KG1 (cell line): ENCODE measurements at regions not wholly inside any gene's neighbourhood (a gene's known extent, or its start where the extent isn't known, plus 50 kb on each side); places are given as distances from the start of the nearest gene placed in this dataset.

ENCODE experiments used
- DNase-seq: peaks from one replicate; lab custom pipeline; 2025; lab: John Stamatoyannopoulos, UW

DNA sequence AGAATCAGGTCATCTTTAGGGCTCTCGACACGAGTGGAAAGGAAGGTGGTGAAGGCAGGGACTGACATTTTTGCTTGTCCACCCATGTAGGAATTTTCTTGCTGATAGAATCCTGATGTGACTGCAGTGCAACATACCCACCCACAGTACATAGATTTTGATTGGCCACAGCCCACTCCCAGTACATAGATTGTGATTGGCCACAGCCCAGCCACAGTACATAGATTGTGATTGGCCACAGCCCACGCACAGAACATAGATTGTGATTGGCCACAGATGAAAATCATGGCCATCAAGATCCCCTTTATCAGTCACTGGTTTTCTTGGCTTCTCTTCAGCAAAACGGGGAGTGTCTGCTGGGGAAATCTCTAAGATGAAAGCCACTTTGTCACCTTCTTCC lies 1041.5 kb downstream of the AACS start:
- no peak for DNase-seq

DNA sequence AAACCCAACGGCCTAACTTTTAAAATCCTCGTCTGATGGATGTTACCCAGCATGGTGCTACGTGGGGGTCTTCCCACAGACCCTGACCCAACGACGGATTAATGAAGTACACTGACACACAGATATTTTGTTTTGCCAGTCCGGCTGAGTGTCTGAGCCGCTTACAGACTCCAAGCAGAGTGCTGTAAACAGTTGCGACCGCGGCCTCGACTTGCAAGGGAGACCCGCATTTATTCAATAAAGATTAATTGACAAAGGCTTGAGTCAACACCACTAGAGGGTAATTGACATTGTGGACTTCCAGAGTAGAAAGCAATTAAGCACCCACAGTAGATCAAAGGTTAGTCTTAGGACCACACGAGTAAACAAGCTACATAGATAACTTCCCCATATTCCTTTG lies 1042.4 kb downstream of the AACS start:
- DNase-seq, result no peak

DNA sequence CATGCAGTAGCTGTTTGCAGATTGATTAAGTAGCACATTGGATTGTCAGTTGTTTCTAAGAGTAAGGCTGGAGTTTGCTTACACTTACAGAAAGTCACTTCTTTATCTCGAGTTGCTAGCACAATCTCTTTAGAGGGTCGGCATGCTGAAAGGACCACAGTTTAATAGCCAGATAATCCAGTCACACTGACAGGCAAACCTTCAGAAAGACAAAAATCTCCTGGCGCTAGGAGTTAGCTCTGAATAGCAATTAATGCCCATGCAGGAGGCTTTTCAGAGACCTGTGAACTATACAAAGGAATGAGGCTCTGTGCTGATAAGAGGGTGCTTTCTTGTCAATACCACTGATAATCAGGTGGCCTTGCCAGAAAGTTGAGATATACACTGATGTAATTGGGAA lies 1043.0 kb downstream of the AACS start:
- no peak for DNase-seq

DNA sequence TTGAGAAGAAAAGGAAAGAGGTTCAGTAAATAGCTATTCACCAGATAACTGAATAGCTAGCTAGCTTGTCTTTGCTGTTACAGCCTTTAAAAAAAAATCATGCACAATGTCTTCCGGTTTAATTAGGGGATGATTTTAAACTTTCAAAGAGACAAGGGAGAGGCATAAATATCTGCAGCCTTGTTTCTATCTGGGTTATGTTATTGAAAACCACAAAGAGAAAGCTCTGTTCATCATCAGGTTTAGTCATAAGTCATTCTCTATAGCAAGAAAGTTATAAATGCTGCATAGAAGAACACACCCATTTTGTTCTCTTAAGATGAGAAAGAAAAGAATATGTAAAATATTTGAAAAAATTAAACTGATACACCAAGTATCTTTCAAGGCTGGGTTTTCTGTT lies 1046.9 kb downstream of the AACS start:
- no peak for DNase-seq

DNA sequence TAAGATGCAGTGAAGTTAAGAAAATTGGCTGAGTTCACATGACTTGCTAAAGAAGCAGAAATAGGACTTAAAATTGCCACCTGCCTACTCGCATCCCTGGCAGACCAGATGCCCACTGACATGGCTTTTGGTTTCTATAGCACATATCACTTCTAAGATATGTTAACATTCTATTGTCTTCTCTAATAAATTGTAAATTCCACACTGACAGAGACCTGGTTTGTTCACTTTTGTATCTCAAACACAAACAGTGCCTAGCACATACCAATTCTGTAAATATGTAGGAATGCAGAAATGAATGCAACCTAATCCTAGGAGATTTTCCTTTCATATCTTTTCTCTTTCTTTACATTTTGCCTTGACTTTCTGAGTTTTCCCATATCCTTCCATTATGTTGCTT lies 1047.6 kb downstream of the AACS start:
- DNase-seq, result no peak

DNA sequence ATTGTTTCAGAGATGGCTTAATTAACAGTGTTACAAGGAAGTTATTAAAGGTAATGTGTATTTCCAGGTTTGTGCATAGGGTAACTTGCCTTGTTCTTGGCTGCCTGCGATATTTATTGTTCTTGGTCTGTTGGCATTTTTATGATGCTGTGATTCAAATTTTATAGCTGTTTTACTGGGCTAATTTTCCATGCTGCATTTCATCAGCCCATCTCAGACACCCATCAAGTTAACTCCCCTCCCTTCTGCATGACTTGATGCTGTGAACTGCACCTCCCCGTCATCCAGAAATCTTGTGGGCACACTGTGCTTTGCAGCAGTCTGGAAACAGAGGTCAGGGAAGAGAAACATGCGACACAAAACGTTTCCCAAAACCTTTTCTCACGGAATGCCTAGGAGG lies 1049.2 kb downstream of the AACS start:
- no peak for DNase-seq

DNA sequence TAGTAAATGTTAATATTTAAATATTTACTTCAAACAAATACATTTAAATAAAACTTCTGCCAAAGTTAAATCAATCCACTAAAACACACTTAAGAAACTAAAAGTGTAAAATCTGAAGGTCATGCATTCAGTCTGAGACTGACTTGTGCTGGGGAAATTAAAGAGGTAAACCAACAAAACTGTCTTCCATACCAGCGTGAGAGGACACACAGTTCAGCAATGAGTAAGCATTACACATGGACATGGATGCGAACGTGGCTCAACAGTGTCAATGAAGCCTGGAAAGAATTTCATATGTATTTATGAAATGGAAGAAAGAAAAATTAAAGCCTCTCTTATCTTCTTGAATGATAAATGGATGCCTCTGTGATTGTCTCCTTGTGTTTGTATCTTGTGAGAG lies 1052.3 kb downstream of the AACS start:
- DNase-seq, result no peak

DNA sequence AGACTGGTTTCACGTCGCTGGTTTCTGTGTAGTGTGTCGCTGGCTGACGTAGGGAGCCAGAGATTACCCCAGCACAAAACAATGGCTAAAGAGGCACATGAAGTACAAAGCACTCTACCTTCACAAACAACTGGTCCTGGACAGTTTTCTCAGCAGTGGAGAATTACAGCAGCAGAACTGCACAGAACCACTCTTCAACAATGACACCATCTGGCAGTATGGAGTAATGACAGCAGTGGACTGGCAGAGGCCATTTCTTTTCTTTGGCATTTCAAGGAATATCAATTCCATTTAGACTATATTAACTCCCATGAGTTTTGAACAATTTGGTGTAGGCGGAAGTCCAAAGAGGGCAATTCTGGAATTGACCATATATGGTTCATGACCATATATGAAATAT lies 1074.1 kb downstream of the AACS start:
- no peak for DNase-seq

DNA sequence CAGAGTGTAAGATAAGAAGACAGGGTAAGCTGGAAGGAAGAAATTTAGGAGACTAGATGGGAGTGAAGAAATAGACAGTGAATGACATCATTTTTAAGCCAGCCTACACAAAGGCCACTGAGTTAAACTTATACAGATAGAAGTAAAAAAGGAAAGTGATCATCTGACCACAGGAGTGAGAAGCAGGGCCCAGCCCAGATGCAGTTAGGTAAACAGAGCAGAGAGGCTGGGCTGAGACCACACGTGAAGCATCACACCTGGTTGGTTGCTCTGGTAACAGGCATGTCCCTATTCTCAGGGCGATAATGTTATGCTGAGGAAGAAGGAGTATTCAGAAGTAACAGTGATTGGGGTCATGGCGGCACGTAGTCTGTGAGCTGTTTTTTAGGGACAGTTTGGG lies 1079.4 kb downstream of the AACS start:
- no peak for DNase-seq

DNA sequence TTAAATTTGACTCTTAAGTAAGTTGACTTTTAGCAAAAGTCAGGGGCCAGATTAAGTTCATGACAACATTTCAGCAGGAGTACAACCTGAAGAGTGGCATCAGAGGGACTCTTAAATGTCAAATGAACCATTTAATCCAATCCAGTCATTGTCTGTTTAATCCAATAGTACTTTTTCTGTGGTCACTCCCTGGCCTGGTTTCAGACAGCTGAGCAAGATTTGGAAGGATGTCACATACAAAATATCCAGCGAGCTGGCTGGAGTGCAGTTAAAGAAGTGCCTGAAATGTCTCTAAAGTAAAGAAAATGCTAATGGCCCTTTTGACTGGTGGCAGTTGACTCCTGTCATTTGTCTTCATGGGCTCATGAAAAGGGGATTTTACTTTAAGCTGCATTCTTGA lies 1082.1 kb downstream of the AACS start:
- DNase-seq, result no peak

DNA sequence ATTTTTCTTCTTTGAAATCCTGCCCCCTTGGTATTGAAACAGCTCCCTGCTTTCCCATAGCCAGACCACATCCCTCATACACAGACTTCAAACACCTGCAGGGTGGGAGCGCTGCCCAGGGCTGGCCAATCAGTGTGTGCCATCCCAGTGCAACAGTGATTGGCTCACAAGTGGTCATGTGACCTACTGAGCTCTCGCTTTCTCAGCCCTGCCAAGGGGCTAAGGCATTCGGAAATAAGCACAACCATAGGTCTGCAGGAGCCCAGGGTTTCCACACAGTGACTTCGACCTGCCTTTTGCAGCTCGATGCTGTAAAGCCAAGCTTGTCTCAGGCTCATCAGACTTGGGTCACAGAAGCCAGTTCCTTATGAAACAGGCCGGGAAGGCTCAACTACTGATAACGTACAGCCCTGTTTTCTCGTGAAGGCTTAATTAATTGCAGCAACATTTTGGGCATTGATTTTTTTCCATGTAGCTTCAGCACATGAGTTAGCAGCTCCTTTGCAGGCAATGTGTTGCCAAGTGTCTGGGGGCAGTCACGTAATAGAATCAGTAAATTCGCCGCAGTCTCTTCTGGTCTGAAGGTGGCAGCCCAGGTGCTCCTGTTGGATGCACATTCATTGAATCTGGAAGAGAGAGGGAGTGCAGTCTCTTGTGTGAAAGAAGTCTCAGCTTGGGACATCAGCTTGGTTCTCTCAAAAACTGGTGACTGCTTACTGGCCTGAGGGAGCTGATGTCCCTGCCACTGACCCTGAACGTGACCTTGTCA lies 1091.8 kb downstream of the AACS start:
- DNase-seq, result no peak

DNA sequence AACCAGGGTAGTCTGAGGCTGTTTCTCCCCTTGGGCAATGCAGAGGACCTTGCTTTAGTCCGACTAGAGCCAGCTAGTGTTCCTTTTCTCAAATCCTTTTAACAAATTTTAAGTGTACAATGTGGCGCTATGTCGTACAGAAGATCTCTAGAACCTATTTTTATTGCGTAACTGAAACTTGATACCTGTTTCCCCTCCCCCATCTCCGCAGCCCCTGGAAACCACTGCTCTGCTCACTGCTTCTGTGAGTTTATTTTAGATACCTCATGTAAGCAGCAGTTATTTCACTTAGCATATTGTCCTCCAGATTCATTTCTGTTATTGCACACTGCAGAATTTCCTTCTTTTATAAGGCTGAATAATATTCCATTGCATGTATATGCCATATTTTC lies 1092.3 kb downstream of the AACS start:
- no peak for DNase-seq

DNA sequence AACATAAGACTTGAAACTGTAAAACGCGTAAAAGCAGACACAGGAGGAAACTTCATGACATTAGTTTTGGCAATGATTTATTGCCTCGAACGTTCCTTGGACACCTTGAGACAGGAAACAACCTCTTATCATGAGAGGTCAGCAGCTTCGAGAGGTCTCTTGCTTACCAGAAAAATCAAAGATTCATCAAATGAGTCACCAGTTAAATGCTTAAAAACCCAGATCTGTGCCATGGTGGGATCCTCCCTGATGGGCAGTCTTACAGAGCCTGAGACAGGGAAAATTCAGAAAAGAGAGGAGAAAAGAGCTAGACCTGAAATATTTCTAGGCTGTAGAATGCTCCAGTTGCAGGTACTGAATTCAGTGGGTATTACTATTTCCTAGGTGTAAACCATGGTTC lies 1093.9 kb downstream of the AACS start:
- no peak for DNase-seq

DNA sequence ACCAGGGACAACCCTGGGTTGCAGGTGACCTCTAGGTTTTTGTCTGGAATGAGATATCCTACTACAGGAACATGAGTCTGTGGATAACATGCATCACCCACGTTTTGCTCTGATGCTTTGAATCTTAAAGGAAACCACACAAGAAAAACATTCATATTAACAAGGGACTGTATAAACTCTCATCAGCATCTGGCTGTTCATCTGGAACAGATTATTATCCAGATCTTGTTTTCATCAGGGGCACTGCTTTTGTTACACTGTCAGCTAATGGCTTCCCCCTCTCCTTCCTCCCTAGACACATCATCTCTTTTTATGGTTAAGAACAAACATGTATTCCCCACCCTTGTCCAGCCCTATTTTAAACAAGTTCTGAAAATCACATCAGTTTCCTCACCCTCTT lies 1095.7 kb downstream of the AACS start:
- DNase-seq, result no peak

DNA sequence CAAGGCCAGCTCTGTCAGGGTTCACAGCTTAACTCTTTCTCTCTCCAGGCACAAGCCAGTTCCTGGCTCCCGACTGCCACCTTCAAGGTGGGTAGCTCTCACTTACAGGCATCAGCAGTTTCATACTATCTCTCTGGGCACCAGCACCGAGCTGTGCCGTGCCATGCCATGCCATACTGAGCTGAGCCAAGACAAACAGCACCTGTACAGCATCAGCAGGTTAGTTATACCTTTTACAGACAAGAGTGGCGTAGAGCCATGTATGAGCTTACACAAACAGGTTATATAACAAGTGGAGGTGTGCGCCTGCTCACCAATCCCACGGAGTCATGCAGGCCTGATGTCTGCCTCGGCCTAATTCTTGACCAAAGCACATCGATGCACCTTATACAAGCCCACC lies 1098.7 kb downstream of the AACS start:
- DNase-seq, result no peak

DNA sequence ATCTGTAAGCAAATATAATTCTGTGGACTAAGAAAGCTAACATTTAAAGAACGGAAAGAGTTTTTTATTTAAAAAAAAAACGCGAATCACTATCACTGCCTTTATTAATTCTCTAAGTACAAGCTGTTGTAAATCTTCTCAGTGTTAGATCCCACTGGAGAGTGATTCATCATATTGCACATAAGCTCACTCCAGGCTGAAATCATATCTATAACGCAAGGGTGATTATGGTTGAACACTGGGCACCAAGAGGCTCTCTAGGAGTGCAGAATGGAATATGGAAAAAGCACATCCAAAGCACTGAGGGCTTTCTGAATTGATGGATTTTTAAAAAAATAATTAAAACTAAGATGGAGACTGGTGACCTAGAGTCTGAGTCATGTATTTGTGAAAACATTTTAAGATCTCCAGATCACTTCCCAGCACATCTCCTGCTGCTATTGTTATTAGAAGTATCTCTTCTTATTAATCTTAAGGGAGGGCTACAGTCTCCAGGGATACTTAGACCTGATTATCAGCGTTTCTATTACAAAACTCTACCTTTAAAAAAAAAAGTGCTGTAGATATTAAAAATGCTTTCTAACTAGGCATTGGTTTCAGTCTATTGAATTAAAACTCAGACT lies 1106.8 kb downstream of the AACS start:
- no peak for DNase-seq

DNA sequence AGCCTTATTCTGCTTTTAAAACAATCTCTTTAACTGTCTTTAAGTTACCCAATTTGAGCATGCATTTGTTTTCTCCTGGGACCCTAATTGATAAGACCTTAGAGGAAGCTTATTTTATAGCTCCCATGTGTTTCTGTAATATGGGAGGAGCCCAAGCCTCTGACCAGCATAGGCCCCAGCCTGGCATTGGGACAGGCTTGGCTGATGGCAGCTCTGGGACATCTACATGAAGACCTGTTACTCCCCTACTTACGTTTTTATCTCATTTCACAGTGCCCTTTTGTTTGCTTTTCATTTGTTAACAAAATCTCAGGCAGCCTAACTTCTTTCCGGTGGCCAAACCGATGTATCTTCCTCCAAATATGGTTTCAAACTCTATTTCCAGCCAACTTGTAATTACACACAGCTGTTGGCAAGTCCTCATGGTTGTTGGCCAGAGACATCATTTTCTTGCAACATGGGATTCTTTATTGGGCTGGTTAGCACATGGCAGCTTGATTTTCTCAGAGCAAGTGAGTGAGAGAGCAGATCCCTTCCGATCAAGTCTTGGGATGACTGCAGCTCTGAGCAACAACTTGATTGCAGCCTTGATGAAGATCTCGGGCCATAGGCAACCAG lies 1117.5 kb downstream of the AACS start:
- no peak for DNase-seq

DNA sequence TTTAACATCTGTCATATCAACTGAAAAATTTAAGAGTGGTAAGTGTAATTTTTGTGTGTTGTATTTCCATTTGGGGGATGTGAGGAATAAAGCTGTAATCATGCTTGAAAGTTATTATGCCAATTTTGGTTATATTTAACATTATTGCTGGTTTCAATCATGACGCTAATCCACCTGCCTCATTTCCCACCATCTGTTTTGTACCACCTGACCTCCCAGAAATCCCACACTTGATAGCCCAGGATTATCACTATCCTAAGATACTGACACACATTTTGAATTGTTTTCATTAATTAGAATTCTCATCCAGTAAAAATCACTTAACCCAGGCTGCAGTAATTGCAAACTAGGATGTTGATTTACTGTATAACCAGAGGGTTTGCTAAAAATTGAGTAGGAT lies 1119.8 kb downstream of the AACS start:
- DNase-seq, result no peak

DNA sequence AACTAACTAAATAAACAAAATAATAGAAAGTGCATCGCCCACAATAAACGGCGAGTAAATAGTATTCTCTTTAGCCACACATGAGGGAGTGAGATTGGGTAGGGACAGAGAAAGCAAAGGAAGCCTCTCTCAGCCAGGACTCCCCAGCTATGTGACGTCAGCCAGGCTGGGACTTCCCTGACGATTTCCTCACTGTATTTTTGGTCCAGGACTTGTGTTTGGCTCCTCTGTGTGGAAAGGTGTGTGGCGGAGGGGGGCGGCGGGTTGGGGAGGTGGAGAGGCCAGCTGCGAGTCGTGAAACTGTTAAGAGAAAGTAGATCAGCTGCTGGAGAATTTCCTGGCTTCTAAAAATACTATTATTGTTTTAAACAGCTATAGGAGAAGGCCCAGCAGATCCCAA lies 1124.6 kb downstream of the AACS start:
- DNase-seq, result no peak

DNA sequence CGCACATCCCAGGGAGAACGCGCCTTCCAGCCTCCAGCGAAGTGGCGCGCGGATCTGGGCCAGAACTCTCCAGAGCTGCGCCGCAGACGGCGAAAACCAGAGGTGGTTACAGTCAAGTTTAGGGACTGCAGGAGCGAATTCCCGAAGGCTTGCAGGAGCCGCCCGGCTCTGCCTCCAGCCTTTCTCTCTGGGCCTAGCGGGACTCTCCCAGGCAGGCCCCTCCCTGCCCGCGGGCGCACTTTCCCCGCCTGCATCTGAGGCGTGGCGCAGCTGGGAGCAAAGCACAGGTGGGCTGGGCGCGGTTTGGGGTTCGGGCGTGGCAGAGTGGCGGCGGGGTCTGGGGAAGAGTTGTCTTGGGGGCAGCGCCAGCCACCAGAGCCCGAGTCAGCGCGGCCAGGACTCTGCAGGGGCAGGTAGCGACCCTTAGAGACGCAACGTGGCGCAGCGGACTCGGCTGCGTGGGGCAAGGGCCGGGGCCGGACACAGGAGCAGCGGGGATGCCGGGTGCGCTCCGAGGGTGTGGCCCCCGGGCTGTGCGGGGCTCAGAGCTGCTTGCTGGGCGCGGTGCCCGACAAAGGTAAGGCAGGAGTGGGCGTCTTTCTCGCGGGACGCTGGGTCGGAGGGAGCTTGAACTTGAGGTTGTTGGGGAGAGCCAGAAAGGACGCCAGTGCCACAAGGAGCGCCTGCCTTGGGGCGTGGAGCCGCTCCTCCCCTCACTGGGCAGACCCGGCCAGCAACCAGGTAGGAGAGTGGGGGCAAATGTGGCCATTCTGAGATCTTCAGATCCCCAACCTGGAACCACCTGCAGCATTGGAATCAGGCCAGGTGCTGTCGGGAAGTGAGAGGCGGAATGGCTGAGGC lies 1126.0 kb downstream of the AACS start:
- DNase-seq, result no peak

DNA sequence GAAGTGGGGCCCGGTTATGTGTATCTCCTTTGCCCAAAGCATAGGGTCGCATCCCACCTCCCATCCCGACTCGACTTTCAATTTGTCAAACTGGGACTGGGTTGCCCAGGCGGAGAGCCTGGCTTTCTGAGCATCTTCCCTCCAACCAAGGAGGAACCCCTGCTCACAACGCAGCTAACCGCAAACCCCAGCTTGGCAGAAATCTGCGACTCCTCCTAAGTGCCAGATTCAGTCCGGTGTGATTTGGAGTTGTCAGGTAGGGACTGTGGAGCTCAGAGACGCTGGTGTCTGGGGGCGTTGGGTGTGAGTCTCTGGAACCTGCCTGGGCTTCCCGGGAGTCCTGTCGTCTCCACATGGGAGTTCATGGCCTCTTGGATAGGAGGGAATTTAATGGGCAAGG lies 1126.7 kb downstream of the AACS start:
- DNase-seq, result no peak

DNA sequence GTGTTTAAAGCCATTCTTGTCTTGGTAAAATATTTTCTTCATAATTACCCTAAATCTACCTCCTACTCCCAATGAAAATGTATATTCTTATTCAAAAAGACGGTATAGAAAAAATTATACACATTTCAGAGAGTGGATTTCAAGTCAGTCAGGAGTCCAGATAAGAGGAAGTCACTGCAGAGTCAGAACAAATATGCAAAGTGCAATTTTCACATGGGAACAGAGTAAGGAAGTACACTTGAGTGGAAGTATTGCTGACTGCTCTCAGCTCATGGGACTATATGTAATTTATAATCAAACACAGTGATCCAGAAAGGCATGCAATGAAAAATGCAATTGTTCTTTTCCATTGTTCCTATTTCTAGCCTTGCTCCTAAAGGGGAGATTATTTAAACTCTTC lies 1128.0 kb downstream of the AACS start:
- DNase-seq, result no peak

DNA sequence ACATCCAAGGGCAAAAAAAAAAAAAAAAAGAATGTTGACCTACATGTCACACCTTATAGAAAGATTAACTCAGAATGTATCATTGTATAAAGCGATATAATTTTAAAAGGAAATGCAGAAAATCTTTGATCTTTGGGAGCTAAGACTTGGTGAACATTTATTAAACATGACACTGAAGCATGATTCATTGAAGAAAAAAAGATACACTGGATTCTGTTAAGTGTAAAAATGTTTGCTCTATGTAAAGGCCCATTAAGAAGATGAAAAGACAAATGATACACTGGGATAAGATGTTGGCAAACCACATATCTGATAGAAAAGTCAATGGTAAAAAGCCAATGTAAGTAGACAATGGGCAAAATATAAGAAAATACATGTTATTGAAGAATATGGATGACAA lies 1131.0 kb downstream of the AACS start:
- no peak for DNase-seq
